Stimulated activated CD4-positive, alpha-beta T cell treated with anti-CD3 and anti-CD28 coated beads, Interleukin-4, amount 100 ng/mL, for 48 hours (primary cell): ENCODE measurements at regions not wholly inside any gene's neighbourhood (a gene's known extent, or its start where the extent isn't known, plus 50 kb on each side); places are given as distances from the start of the nearest gene placed in this dataset.
"Not testable (repeated sequence)": the region's sequence is repeated elsewhere in the genome, so short reads cannot be mapped to it uniquely, and the experiment has no call there.

Experiments
- DNase-seq, 2 donors: peaks; one replicate each; pipeline ENCODE4 v3.0.0-alpha.2; 2020; ENCODE audit warnings: low read depth in 2 of 2

- not testable (repeated sequence) for DNase-seq
Measured at GRCh38 chr10:124167925-124168324, 74.5 kb upstream of the CHST15 start.

- no peak for DNase-seq
Measured at GRCh38 chr10:124166431-124167125, 73.2 kb upstream of the CHST15 start.

GRCh38 chr10:124165827-124166226, 72.4 kb upstream of the CHST15 start:
- DNase-seq, result no peak

GRCh38 chr10:124165311-124165710, 71.9 kb upstream of the CHST15 start:
- DNase-seq, result no peak

GRCh38 chr10:124164264-124164663, 70.9 kb upstream of the CHST15 start:
- no peak for DNase-seq

- DNase-seq, result no peak
Measured at GRCh38 chr10:124162774-124163354, 69.5 kb upstream of the CHST15 start.

- no peak for DNase-seq
Measured at GRCh38 chr10:124162136-124162535, 68.7 kb upstream of the CHST15 start.

- no peak for DNase-seq
Measured at GRCh38 chr10:124161601-124162000, 68.2 kb upstream of the CHST15 start.

GRCh38 chr10:124160943-124161582, 67.7 kb upstream of the CHST15 start:
- no peak for DNase-seq

- DNase-seq, result no peak
Measured at GRCh38 chr10:124160176-124160575, 66.8 kb upstream of the CHST15 start.

- DNase-seq, result no peak
Measured at GRCh38 chr10:124159153-124159552, 65.8 kb upstream of the CHST15 start.

- no peak for DNase-seq
Measured at GRCh38 chr10:124158592-124158991, 65.2 kb upstream of the CHST15 start.

- no peak for DNase-seq
Measured at GRCh38 chr10:124157271-124157681, 63.9 kb upstream of the CHST15 start.

- DNase-seq, result no peak
Measured at GRCh38 chr10:124156524-124157260, 63.3 kb upstream of the CHST15 start.

GRCh38 chr10:124155781-124156435, 62.5 kb upstream of the CHST15 start:
- DNase-seq, result no peak

- DNase-seq, result peak; percentile 12 to 14
Measured at GRCh38 chr10:124153023-124153826, 59.8 kb upstream of the CHST15 start.

- DNase-seq, result no peak
Measured at GRCh38 chr10:124152139-124153022, 59.0 kb upstream of the CHST15 start.

- no peak for DNase-seq
Measured at GRCh38 chr10:124151466-124152095, 58.2 kb upstream of the CHST15 start.

- no peak for DNase-seq
Measured at GRCh38 chr10:124150807-124151417, 57.5 kb upstream of the CHST15 start.
